Activated B cell treated with CpG ODN at 0.5 μM for 24 hours (primary cell): ENCODE measurements at regions not wholly inside any gene's neighbourhood (a gene's known extent, or its start where the extent isn't known, plus 50 kb on each side); places are given as distances from the start of the nearest gene placed in this dataset.

Source experiments
- ATAC-seq: fragments of 200-7000 bp; cut with Tn5 transposase; one replicate; pipeline ENCODE4 v1.10.0; 2021; ENCODE audit warnings: low read depth, mild to moderate bottlenecking, moderate library complexity
- CTCF ChIA-PET: fragments of 350-600 bp; sonication (Branson Sonifier 250); formaldehyde crosslinking; loops from one replicate; lab custom pipeline; 2021; ENCODE audit warnings: antibody characterized with exemption; lab: Charles Lee
- POLR2A ChIA-PET: fragments of 350-600 bp; sonication (Branson Sonifier 250); formaldehyde crosslinking; loops from one replicate; lab custom pipeline; 2021; ENCODE audit warnings: antibody characterized with exemption; lab: Charles Lee
- DNase-seq: peaks from one replicate; pipeline ENCODE4 v3.0.0; 2022
- H3K27ac Mint-ChIP-seq: one replicate; pipeline ENCODE4 v1.8.0; 2020; ENCODE audit warnings: mixed read lengths
- H3K27me3 Mint-ChIP-seq: one replicate; pipeline ENCODE4 v1.8.0; 2021; ENCODE audit warnings: mixed read lengths
- H3K36me3 Mint-ChIP-seq: one replicate; pipeline ENCODE4 v1.8.0; 2021; ENCODE audit warnings: low read depth, mixed read lengths
- H3K4me1 Mint-ChIP-seq: one replicate; pipeline ENCODE4 v1.8.0; 2021; ENCODE audit warnings: mixed read lengths
- H3K4me3 Mint-ChIP-seq: one replicate; pipeline ENCODE4 v1.8.0; 2020; ENCODE audit warnings: mild to moderate bottlenecking, mixed read lengths
- H3K9me3 Mint-ChIP-seq: one replicate; pipeline ENCODE4 v1.8.0; 2020; ENCODE audit warnings: mixed read lengths
- CTCF ChIP-seq: fragments of 200-600 bp; IDR thresholded peaks from one replicate; pipeline ENCODE4 v1.8.0; 2022; ENCODE audit warnings: antibody characterized with exemption, mild to moderate bottlenecking
- intact Hi-C: fragments of 100-400 bp; cut with micrococcal nuclease; formaldehyde crosslinking; loops from one replicate; pipeline ENCODE4 v1.15.1; 2024

GRCh38 chr1:98437011-98437410 is 224.5 kb upstream of the SNX7 start:
- no peaks in the 10 kb centered on the region for H3K4me1 Mint-ChIP-seq
- H3K36me3 Mint-ChIP-seq: no peaks in the 10 kb centered on the region
- DNase-seq (no peak), ATAC-seq (no peak)
- POLR2A ChIA-PET: no interaction called here
- CTCF ChIA-PET: no interaction called here
- no peak for TF ChIP-seq CTCF
- no peaks in the 10 kb centered on the region for H3K27me3 Mint-ChIP-seq
- H3K9me3 Mint-ChIP-seq: peaks cover 3% of the 10 kb centered on the region
- no peak overlapping the region for H3K4me3 Mint-ChIP-seq
- intact Hi-C loops: no loop called here
- no peak overlapping the region for H3K27ac Mint-ChIP-seq

- H3K27me3 Mint-ChIP-seq: no peaks in the 10 kb centered on the region
- no peak for TF ChIP-seq CTCF
- ATAC-seq: no peak
- ChIA-PET CTCF (no interaction called here), POLR2A (no interaction called here)
- intact Hi-C loops: no loop called here
- no peak overlapping the region for H3K4me3 Mint-ChIP-seq
- H3K36me3 Mint-ChIP-seq: no peaks in the 10 kb centered on the region
- no peaks in the 10 kb centered on the region for H3K4me1 Mint-ChIP-seq
- DNase-seq: no peak
- H3K9me3 Mint-ChIP-seq: no peaks in the 10 kb centered on the region
- H3K27ac Mint-ChIP-seq: no peak overlapping the region
Observed at GRCh38 chr1:98429965-98430443, 231.5 kb upstream of the SNX7 start.

- intact Hi-C loops: no loop called here
- no peak for DNase-seq
- ATAC-seq: no peak
- Mint-ChIP-seq H3K4me3 (no peak overlapping the region), H3K36me3 (no peaks in the 10 kb centered on the region), H3K4me1 (no peaks in the 10 kb centered on the region), H3K9me3 (no peaks in the 10 kb centered on the region), H3K27me3 (no peaks in the 10 kb centered on the region), H3K27ac (no peak overlapping the region)
- TF ChIP-seq CTCF: no peak
- ChIA-PET CTCF (no interaction called here), POLR2A (no interaction called here)
Observed at GRCh38 chr1:98428864-98429263, 232.7 kb upstream of the SNX7 start.

- ChIA-PET CTCF (no interaction called here), POLR2A (no interaction called here)
- ATAC-seq: no peak
- Mint-ChIP-seq H3K9me3 (no peaks in the 10 kb centered on the region), H3K4me3 (no peak overlapping the region), H3K27ac (no peak overlapping the region), H3K27me3 (no peaks in the 10 kb centered on the region), H3K36me3 (no peaks in the 10 kb centered on the region), H3K4me1 (no peaks in the 10 kb centered on the region)
- DNase-seq: no peak
- intact Hi-C loops: no loop called here
- no peak for TF ChIP-seq CTCF
Observed at GRCh38 chr1:98427664-98428063, 233.9 kb upstream of the SNX7 start.

GRCh38 chr1:98426092-98426491 is 235.4 kb upstream of the SNX7 start:
- no peak for DNase-seq
- ChIA-PET POLR2A (no interaction called here), CTCF (no interaction called here)
- Mint-ChIP-seq H3K9me3 (peaks cover 2% of the 10 kb centered on the region), H3K4me1 (no peaks in the 10 kb centered on the region), H3K27me3 (no peaks in the 10 kb centered on the region), H3K36me3 (no peaks in the 10 kb centered on the region), H3K4me3 (no peak overlapping the region), H3K27ac (no peak overlapping the region)
- TF ChIP-seq CTCF: no peak
- intact Hi-C loops: no loop called here
- ATAC-seq: no peak
